Neural crest cell (in vitro differentiated cells): ENCODE measurements at regions not wholly inside any gene's neighbourhood (a gene's known extent, or its start where the extent isn't known, plus 50 kb on each side); places are given as distances from the start of the nearest gene placed in this dataset.

Experiments used
- DNase-seq: peaks from one replicate; pipeline ENCODE4 v3.0.0; 2021; ENCODE audit warnings: low read depth, mixed read lengths, low spot score
- H3K27ac Mint-ChIP-seq: one replicate; pipeline ENCODE4 v1.8.0; 2021; ENCODE audit warnings: mild to moderate bottlenecking, mixed read lengths; ENCODE audit not compliant: unreplicated experiment
- H3K27me3 Mint-ChIP-seq: 2 replicates; pipeline ENCODE4 v1.8.0; 2021; ENCODE audit warnings: low read depth, mild to moderate bottlenecking, mixed read lengths
- H3K36me3 Mint-ChIP-seq: 2 replicates; pipeline ENCODE4 v1.8.0; 2021; ENCODE audit warnings: low read depth, mild to moderate bottlenecking, mixed read lengths
- H3K4me1 Mint-ChIP-seq: 2 replicates; pipeline ENCODE4 v1.8.0; 2021; ENCODE audit warnings: mixed read lengths
- H3K4me3 Mint-ChIP-seq: one replicate; pipeline ENCODE4 v1.8.0; 2021; ENCODE audit warnings: mild to moderate bottlenecking, mixed read lengths
- H3K9me3 Mint-ChIP-seq: 2 replicates; pipeline ENCODE4 v1.8.0; 2021; ENCODE audit warnings: mixed read lengths
- TF ChIP-seq, protein P1 (sequence below): fragments of 200-600 bp; sonication (generic); conservative IDR thresholded peaks from 2 replicates; pipeline ENCODE4 v1.5.0; 2021; ENCODE audit warnings: antibody characterized with exemption, mild to moderate bottlenecking

DNA sequence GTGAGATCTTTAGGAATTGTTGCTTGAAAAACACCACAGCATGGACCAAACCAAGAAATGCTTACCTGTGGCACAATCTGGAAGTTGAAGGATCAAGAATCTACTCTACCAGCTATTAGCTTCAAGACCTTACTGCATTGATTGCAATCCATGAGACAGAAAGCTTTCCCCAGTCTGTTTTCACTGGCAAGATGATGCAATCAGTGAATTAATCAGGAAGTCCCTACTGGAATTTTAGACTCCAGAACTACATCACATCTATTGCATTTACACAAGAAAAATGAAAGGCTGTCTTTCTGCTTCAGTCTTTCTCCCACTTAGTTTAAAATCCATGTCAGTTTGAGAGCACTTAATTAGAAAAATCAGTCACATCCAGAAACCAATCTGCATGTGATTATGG, 191.7 kb downstream of the TFEC start:
- H3K4me3 Mint-ChIP-seq: no peak overlapping the region
- TF ChIP-seq, protein P1, sequence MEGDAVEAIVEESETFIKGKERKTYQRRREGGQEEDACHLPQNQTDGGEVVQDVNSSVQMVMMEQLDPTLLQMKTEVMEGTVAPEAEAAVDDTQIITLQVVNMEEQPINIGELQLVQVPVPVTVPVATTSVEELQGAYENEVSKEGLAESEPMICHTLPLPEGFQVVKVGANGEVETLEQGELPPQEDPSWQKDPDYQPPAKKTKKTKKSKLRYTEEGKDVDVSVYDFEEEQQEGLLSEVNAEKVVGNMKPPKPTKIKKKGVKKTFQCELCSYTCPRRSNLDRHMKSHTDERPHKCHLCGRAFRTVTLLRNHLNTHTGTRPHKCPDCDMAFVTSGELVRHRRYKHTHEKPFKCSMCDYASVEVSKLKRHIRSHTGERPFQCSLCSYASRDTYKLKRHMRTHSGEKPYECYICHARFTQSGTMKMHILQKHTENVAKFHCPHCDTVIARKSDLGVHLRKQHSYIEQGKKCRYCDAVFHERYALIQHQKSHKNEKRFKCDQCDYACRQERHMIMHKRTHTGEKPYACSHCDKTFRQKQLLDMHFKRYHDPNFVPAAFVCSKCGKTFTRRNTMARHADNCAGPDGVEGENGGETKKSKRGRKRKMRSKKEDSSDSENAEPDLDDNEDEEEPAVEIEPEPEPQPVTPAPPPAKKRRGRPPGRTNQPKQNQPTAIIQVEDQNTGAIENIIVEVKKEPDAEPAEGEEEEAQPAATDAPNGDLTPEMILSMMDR: no peak

DNA sequence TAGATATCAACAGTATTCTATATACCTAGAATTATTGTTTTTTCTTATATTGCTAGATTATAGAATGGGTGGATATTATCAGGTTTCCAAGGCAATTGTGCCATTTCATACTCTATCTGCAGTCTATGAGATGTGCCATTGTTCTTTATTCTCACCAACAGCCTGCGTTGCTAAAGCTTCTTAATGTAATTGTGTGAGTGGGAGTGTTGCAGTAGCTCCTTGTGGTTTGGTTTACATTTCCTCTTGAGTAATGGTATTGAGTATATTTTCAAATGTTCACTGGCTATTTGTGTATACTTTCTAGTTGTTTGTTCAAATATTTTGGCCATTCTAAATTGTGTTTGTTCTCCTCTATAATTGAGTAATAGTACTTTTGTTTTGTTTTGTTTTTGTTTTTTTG, 199.2 kb downstream of the TFEC start:
- H3K27ac Mint-ChIP-seq: no peak overlapping the region
- no peaks in the 10 kb centered on the region for H3K27me3 Mint-ChIP-seq
- no peaks in the 10 kb centered on the region for H3K4me1 Mint-ChIP-seq
- TF ChIP-seq, protein P1: no peak
- no peaks in the 10 kb centered on the region for H3K36me3 Mint-ChIP-seq
- no peak overlapping the region for H3K4me3 Mint-ChIP-seq
- no peak for DNase-seq
- peaks cover 5% of the 10 kb centered on the region for H3K9me3 Mint-ChIP-seq

More for the DNA sequence above, 191.7 kb downstream of the TFEC start:
- no peak for DNase-seq
- H3K4me1 Mint-ChIP-seq: no peaks in the 10 kb centered on the region
- no peaks in the 10 kb centered on the region for H3K36me3 Mint-ChIP-seq
- no peaks in the 10 kb centered on the region for H3K27me3 Mint-ChIP-seq
- peaks cover 2% of the 10 kb centered on the region for H3K9me3 Mint-ChIP-seq
- no peak overlapping the region for H3K27ac Mint-ChIP-seq

DNA sequence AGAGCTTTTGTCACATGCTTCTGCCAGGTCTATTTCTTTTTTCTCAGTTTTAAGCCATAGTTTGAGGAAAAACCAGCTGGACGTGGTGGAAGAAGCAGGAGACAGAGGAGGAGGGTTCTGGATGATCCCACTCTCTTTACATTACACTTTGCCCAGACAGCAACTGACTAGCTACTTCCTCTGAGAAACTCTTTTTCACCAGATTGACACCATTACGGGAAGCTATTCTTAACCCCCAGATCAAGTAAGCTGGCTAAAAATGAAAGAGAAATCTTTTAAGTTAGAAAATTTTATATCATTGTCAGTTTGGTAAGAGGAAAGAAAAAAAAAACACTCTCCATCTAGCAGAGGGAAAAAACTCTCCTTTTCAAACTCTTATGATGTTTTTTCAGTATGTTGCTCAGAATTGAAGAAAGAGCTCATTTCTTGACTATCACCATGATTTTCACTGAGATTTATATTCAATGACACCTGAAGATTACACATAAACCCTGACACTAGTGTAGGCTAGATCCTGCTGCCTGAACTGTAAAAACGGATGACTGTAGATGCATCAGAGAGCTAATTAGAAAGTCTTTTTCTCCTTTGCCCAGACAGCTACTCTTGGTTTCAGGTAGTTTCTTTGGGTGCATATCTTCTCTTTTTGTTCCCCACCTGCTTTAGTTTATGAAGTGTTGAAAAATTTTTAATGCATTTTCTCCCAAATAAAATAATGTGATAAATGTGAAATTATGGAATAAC, 203.1 kb downstream of the TFEC start:
- TF ChIP-seq, protein P1: no peak
- Mint-ChIP-seq H3K36me3 (no peaks in the 10 kb centered on the region), H3K27me3 (no peaks in the 10 kb centered on the region), H3K4me1 (no peaks in the 10 kb centered on the region), H3K27ac (no peak overlapping the region), H3K9me3 (peaks cover 8% of the 10 kb centered on the region), H3K4me3 (no peak overlapping the region)
- DNase-seq: no peak

DNA sequence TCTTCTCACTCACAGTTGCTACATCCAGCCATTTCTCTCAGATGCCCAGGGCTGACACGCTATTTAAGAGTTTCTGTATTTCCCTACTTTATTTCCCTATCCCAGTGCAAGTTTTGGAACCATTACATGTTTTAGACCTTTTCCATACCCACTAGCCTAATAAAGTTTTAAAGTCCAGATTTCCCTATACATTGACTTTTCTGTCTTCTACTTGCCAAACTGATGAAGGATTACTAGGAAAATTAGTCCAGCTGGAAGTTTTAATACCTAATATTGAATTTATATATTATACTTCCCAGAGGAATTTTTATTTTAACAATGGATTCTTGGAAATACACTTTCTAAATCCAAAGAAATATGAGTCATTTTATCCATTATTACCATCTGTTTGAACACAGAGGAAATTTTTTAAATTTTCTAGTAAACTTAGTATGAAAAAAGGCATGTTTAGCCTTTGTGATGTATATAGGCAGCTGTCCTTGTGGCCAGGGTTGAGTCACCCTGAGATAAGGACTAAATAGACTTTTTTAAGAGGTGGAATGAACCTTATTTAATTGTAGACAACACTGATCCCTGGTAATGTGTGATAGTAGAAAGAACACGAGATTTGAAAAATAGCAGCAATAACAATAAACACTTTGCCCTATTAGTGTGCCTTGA, 205.0 kb downstream of the TFEC start:
- TF ChIP-seq, protein P1: no peak
- no peaks in the 10 kb centered on the region for H3K36me3 Mint-ChIP-seq
- no peak for DNase-seq
- no peak overlapping the region for H3K4me3 Mint-ChIP-seq
- H3K4me1 Mint-ChIP-seq: no peaks in the 10 kb centered on the region
- H3K27ac Mint-ChIP-seq: no peak overlapping the region
- peaks cover 8% of the 10 kb centered on the region for H3K9me3 Mint-ChIP-seq
- no peaks in the 10 kb centered on the region for H3K27me3 Mint-ChIP-seq

DNA sequence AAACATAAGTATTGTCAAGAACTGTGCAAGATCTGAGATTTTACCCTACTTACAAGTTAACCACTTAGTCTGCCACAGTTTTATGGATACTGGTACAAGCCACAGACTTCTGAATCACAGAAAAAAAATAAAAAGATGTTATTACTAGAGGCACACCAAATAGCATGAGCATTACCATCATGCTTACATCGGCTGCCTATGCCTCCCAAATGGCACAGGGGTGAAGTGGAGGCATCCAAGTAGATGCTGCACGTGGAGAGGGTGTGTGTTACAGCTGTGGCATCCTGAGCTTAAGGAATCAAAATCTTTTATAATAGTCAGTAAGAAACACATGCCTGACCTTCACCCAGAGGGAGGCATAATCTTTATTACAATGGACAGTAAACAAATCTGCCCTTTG, 207.8 kb downstream of the TFEC start:
- no peak overlapping the region for H3K27ac Mint-ChIP-seq
- no peaks in the 10 kb centered on the region for H3K27me3 Mint-ChIP-seq
- no peaks in the 10 kb centered on the region for H3K4me1 Mint-ChIP-seq
- DNase-seq: no peak
- no peak overlapping the region for H3K4me3 Mint-ChIP-seq
- peaks cover 3% of the 10 kb centered on the region for H3K9me3 Mint-ChIP-seq
- no peaks in the 10 kb centered on the region for H3K36me3 Mint-ChIP-seq
- TF ChIP-seq, protein P1: no peak
